ENCODE measurements at regions not wholly inside any gene's neighbourhood (a gene's known extent, or its start where the extent isn't known, plus 50 kb on each side); places are given as distances from the start of the nearest gene placed in this dataset.

GRCh38 chr9:81239388-81239787 is 450.0 kb downstream of the TLE1 start:
- DNase-seq (ENCODE audit: low spot score) (no peak), ATAC-seq (no peak), FAIRE-seq (no peak)
- ChIA-PET POLR2A (no interaction called here), CTCF (ENCODE audit: low intra/inter-chr PET ratio, low total read pairs) (no interaction called here)
- no peak overlapping the region for H3K4me3 ChIP-seq (replicated peaks in 1 of 3; ENCODE audit: insufficient read depth in 1 of 3, low read depth in 2 of 3, low read length in 3 of 3)
- H3K4me2 ChIP-seq (ENCODE audit: low read depth, low read length), result no peak overlapping the region
- no peaks in the 10 kb centered on the region for H3K79me2 ChIP-seq (ENCODE audit: insufficient read depth, low read length)
- H3K36me3 ChIP-seq (replicated peaks in 1 of 2; ENCODE audit: control insufficient read depth in 1 of 2, insufficient read depth in 2 of 2, low read length in 2 of 2), result no peaks in the 10 kb centered on the region
- no peaks in the 10 kb centered on the region for H3K27me3 ChIP-seq (ENCODE audit: control insufficient read depth in 1 of 2, insufficient read depth in 2 of 2, low read length in 2 of 2)
- no TSS peak for BruUV-seq (replicated peaks)
- H3K27ac ChIP-seq (ENCODE audit: extremely low read length, insufficient read depth, low read length), result no peak overlapping the region
- TF ChIP-seq, protein P1, sequence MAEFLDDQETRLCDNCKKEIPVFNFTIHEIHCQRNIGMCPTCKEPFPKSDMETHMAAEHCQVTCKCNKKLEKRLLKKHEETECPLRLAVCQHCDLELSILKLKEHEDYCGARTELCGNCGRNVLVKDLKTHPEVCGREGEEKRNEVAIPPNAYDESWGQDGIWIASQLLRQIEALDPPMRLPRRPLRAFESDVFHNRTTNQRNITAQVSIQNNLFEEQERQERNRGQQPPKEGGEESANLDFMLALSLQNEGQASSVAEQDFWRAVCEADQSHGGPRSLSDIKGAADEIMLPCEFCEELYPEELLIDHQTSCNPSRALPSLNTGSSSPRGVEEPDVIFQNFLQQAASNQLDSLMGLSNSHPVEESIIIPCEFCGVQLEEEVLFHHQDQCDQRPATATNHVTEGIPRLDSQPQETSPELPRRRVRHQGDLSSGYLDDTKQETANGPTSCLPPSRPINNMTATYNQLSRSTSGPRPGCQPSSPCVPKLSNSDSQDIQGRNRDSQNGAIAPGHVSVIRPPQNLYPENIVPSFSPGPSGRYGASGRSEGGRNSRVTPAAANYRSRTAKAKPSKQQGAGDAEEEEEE (CRISPR knock-in tag; IDR thresholded peaks at IDR 0.05; ENCODE audit: borderline replicate concordance), result no peak
- TF ChIP-seq MAZ (IDR thresholded peaks at IDR 0.05; ENCODE audit: borderline replicate concordance, low read depth, low read length) (no peak), MAZ (CRISPR knock-in tag; IDR thresholded peaks at IDR 0.05; ENCODE audit: low read depth) (no peak), TSC22D2 (CRISPR knock-in tag; IDR thresholded peaks at IDR 0.05; ENCODE audit: borderline replicate concordance) (no peak)
- TF ChIP-seq, protein P2, sequence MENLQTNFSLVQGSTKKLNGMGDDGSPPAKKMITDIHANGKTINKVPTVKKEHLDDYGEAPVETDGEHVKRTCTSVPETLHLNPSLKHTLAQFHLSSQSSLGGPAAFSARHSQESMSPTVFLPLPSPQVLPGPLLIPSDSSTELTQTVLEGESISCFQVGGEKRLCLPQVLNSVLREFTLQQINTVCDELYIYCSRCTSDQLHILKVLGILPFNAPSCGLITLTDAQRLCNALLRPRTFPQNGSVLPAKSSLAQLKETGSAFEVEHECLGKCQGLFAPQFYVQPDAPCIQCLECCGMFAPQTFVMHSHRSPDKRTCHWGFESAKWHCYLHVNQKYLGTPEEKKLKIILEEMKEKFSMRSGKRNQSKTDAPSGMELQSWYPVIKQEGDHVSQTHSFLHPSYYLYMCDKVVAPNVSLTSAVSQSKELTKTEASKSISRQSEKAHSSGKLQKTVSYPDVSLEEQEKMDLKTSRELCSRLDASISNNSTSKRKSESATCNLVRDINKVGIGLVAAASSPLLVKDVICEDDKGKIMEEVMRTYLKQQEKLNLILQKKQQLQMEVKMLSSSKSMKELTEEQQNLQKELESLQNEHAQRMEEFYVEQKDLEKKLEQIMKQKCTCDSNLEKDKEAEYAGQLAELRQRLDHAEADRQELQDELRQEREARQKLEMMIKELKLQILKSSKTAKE (CRISPR knock-in tag; IDR thresholded peaks at IDR 0.05; ENCODE audit: borderline replicate concordance), result no peak
- peaks cover 46% of the 10 kb centered on the region for H3K4me1 ChIP-seq (ENCODE audit: insufficient read depth, low read length)
- intact Hi-C loops (cut with micrococcal nuclease; ENCODE audit: unreplicated experiment) (loop anchor here (5.0 to 10.0 kb wide), 2 partner anchors 65 to 73 kb away; no protein-coding TSS in a partner anchor), in situ Hi-C loops (cut with HindIII; ENCODE audit: extremely low pct_ligation_motif_present, low pct_unique_long_range_greater_than_20kb) (no loop called here)
- H3K9me3 ChIP-seq (ENCODE audit: low read length), result no peaks in the 10 kb centered on the region
- no peaks in the 10 kb centered on the region for H4K20me1 ChIP-seq (ENCODE audit: insufficient read depth, low read length)
- H3K9ac ChIP-seq (ENCODE audit: insufficient read depth, low read depth, low read length), result no peak overlapping the region
- no peak overlapping the region for H2AFZ ChIP-seq (ENCODE audit: low read length)
